GM19351 (cell line): ENCODE measurements at regions not wholly inside any gene's neighbourhood (a gene's known extent, or its start where the extent isn't known, plus 50 kb on each side); places are given as distances from the start of the nearest gene placed in this dataset.

Source experiments
- ATAC-seq: cut with Tn5 transposase; IDR thresholded peaks from one replicate; pipeline ENCODE4 v1.9.1; 2021; ENCODE audit warnings: mild to moderate bottlenecking, moderate library complexity; ENCODE audit not compliant: unreplicated experiment

- no peak for ATAC-seq
Measured at GRCh38 chr15:35911052-35911777, 365.2 kb upstream of the DPH6 start.

- no peak for ATAC-seq
Measured at GRCh38 chr15:35912196-35912595, 366.2 kb upstream of the DPH6 start.

GRCh38 chr15:35914573-35914972, 368.6 kb upstream of the DPH6 start:
- ATAC-seq: no peak

- ATAC-seq: no peak
Measured at GRCh38 chr15:35921046-35921445, 375.1 kb upstream of the DPH6 start.

- ATAC-seq: no peak
Measured at GRCh38 chr15:35925275-35926006, 379.5 kb upstream of the DPH6 start.

- no peak for ATAC-seq
Measured at GRCh38 chr15:35926007-35926380, 380.0 kb upstream of the DPH6 start.

- peak; percentile 34 for ATAC-seq
Measured at GRCh38 chr15:35928847-35929246, 382.9 kb upstream of the DPH6 start.

GRCh38 chr15:35929740-35930444, 383.9 kb upstream of the DPH6 start:
- peak; percentile 76 for ATAC-seq

GRCh38 chr15:35931799-35932341, 385.9 kb upstream of the DPH6 start:
- no peak for ATAC-seq

GRCh38 chr15:35932531-35932930, 386.6 kb upstream of the DPH6 start:
- no peak for ATAC-seq

GRCh38 chr15:35933531-35933930, 387.6 kb upstream of the DPH6 start:
- ATAC-seq: no peak

- no peak for ATAC-seq
Measured at GRCh38 chr15:35934383-35935049, 388.6 kb upstream of the DPH6 start.

- no peak for ATAC-seq
Measured at GRCh38 chr15:35936284-35936683, 390.3 kb upstream of the DPH6 start.

- ATAC-seq: no peak
Measured at GRCh38 chr15:35937380-35937779, 391.4 kb upstream of the DPH6 start.

- ATAC-seq: no peak
Measured at GRCh38 chr15:35944945-35945585, 399.1 kb upstream of the DPH6 start.

GRCh38 chr15:35953424-35953823, 407.5 kb upstream of the DPH6 start:
- no peak for ATAC-seq

GRCh38 chr15:35956056-35956455, 410.1 kb upstream of the DPH6 start:
- ATAC-seq: no peak

GRCh38 chr15:35958021-35958420, 412.1 kb upstream of the DPH6 start:
- ATAC-seq: no peak

- ATAC-seq: no peak
Measured at GRCh38 chr15:35958975-35959374, 413.0 kb upstream of the DPH6 start.

- ATAC-seq: no peak
Measured at GRCh38 chr15:35963326-35963725, 417.4 kb upstream of the DPH6 start.

- no peak for ATAC-seq
Measured at GRCh38 chr15:35966781-35967180, 420.8 kb upstream of the DPH6 start.
